NCI-H526 treated with DMSO at 0.1 percent for 48 hours (cell line): ENCODE measurements at regions not wholly inside any gene's neighbourhood (a gene's known extent, or its start where the extent isn't known, plus 50 kb on each side); places are given as distances from the start of the nearest gene placed in this dataset.

ENCODE experiments used
- DNase-seq: peaks from one replicate; lab custom pipeline; 2025; lab: John Stamatoyannopoulos, UW

DNA sequence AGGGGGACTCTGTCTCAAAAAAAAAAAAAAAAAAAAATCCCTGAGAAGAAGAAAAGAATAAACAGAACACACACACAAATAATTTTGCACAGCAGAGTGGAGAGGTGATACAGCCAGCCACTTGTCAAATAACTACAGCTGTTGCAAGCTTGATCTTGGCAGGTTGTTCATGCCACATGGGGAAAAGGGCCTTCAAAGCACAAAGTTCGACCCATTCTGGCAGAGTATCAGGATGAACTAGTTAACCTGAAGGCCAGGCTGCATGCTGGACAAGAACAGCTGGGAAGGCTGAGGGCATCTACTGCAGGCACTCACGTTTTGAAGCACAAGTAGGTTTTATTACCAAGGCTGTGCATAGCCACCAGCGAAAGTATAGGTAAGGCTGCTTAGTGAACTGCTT, 104.1 kb downstream of the KCTD15 start:
- DNase-seq = no peak

GRCh38 chr19:33902395-33902794, 105.7 kb downstream of the KCTD15 start:
- DNase-seq = no peak

DNA sequence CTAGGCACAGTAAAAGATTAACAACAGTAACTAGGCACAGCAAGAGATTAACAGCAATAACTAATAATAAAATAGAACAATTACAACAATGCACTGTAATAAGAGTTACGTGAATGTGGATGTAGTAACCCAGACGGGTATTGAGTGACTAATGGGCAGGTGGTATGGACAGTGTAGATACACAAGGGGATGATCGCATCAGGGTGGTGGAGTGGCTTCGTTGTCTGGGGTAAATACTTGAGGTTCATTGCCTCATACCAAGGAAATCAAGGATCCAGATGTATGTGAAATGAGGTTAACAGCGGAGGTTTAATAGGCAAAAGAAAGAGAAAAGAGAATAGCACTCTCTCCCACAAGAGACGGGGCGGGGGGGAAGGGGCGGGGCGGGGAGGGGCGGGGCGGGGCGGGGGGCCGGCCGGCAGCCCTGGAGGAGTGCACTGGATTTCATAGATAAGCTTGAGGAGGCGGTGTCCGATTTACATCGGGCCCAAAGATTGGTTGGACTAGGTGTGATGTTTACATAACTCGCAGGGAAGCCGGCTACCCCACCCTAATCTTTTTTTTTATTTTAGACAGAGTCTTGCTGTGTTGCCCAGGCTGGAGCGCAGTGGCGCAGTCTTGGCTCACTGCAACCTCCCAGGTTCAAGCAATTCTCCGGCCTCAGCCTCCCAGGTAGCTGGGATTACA, 106.3 kb downstream of the KCTD15 start:
- peak; percentile 41 for DNase-seq

GRCh38 chr19:33903489-33903850, 106.8 kb downstream of the KCTD15 start:
- no peak for DNase-seq

DNA sequence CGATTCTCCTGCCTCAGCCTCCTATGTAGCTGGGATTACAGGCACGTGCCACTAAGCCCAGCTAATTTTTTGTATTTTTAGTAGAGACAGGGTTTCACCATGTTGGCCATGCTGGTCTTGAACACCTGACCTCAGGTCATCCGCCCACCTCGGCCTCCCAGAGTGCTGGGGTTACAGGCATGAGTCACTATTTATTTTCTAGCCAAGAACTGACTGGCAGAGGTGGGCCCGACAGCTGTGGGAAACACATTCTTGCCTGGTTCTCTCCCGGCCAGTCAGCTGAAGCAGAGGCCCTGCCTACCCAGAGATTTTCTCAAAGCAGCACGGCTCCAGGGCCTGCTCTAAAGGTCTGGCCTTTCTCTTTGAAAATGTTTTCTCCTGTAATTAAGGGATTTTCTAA, 108.0 kb downstream of the KCTD15 start:
- DNase-seq = no peak

- DNase-seq = no peak
Measured at GRCh38 chr19:33905473-33905936, 108.8 kb downstream of the KCTD15 start.

- DNase-seq = no peak
Measured at GRCh38 chr19:33905937-33906577, 109.4 kb downstream of the KCTD15 start.

DNA sequence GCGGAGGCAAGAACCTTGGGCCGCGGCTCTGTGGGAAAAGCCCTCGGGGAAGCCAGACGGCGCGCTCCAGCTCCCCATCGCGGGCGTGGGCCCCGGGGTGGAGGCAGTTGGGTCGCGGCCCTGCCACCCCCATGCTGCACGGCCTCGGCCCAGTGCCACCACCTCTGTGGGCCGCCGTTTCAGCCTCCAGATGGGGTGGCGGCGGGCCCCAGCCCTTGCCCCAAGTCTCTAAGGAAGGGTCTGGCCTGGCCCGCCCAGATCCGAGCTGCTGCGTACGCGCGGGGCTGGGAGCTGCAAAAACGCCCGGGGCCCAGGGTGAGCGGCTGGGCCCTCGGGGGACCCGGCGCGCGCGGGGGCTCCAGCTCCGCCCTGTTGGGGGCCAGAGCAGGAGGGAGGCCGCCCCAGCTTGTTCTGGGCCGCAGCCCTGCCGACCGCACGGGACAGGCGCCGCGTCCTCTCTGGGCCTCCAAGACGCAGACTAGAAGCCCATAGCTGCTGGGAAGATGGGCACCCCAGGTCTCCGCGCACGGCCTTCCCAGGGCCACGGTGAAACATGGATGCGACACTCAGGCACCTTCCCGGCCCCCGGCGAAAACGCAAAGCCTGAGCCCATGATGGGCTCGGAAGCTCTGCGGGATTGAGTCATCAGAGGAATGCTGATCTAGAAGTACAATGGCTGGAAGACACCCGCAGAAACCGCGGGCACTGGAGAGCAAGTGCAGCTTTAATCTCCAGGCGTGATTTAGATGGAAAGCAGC, 110.1 kb downstream of the KCTD15 start:
- DNase-seq = no peak

DNA sequence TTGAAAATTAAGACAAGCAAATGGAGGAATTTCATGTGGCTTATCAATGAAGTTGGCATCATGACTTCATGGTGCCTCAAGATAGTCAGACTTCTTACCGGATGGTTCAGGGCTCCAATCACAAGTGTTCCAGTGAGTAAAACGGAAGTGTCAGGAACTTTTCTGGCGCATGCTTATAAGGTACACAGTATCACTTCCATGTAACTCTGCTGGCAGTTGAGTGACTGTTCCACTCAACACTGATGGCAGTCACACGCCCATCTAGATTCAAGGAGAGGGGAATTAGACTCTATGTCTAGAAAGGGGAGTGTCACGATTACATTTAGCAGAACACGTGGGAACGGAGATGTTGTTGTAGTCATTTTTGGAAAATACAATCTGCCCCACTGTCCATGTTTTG, 114.3 kb downstream of the KCTD15 start:
- no peak for DNase-seq

DNA sequence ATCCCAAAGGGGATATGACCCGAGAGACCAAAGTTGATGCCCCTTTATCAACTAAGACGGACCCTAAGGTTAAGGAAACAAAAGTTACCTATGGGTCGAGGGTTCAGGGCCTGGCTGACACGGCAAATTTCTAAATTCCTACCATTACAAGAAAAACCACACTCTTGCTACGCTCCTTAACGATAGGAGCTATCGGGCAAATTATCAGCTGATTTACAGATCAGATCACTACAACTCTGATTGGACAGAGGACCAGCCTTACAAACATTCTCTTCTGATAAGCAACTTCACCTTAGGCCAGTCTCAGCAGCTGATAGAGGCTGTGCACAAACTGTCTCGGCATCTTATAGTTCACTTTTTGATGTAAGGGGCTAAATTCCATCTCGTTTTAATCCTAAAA, 117.9 kb downstream of the KCTD15 start:
- no peak for DNase-seq

GRCh38 chr19:33916792-33917191, 120.1 kb downstream of the KCTD15 start:
- no peak for DNase-seq

DNA sequence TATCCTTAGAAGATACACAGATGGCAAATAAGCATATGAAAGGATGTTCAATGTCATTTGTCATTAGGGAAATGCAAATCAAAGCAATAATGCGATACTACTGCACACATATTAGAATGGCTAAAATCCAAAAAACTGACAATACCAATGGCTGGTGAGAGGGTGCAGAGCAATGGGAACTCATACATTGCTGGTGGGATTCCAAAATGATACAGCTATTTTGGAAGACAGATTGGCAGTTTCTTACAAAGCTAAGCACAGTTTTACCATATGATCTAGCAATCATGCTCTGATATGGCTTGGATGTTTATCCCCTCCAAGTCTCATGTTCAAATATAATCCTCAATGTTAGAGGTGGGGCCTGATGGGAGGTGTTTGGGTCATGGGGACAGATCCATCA, 122.6 kb downstream of the KCTD15 start:
- no peak for DNase-seq

DNA sequence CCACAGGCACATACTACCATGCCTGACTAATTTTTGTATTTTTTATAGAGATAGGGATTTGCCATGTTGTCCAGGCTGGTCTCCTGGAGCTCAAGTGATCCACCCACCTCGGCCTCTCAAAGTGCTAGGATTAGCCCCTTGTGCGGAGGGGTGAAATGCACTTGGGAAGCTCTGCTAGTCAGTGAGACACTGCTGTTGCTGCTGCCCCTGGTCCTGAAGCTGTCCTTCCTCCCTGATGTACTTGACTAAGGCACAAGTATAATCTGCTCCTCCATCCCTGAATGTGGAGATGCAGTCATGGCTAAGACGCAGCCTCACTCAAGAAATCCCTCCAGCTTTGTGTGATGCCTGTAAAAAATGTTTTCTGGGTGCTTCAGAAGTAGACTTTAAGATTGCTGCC, 124.5 kb downstream of the KCTD15 start:
- no peak for DNase-seq

DNA sequence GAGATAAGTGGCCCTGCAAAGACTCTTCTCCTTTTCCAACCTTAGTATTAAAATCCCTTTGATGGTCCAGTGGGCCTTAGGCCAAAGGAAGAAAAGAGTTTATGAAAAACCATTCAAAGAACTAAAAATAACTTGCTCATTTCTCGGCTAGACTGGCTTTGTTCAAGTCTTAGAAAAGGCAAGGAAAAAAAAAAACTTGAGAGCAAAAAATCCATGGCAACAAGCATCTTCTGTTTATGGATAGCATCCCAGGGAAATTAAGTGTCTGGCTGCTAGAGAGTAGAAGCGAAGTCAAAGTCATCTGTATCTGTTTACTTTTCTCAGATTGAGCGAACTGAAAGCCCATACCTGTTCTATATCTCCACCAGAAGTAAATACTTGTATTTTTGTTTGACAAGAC, 129.6 kb downstream of the KCTD15 start:
- no peak for DNase-seq

DNA sequence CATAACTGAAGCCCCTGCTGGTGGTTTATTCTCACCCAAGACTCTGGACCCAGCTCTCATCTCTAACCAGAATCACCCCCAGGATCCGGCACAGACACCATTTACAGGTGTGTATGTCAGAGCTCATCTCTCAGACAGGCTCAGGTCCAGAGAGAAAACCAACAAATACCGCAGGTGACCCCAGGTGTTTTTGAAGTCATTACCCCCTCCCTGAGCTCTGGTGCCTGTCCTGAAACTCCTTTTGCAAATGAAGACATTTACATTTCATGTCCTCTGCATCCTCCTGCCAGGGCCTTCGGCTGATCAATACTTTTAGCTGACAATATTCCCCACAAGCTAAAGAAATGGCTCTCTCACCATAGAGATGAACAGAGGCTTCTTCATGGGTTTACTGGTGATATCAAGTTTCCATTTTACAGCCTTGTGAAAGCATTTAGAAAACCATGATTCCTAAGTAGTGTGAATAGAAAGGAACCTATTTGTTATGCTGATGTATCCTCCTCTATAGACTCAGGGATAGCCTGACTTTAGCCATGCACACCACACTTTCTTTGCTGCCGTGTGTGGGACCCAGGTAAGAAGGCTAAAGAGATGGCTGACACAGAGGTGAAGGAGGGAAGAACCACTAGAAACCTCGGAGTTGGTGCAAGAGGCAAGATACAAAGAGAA, 131.3 kb downstream of the KCTD15 start:
- DNase-seq = no peak

DNA sequence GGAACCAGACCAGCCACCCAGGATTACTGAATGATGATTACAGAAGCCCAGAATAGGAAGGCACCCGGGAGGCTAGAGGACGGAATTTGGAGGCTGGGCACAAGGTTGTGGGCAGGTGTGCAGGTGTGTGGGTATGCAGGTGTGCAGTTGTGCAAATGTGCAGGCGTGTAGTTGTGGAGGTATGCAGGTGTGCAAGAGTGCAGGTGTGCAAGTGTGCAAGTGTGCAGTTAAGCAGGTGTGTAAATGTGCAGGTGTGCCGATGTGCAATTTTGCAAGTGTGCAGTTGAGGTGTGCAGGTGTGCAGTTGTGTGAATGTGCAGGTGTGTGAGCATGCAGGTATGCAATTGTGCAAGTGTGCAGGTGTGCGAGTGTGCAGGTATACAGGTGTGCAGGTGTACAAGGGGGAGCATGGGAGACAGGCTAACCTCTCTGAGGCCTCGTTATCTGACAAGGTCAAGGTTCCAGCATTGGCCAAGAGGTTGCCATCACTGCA, 131.8 kb downstream of the KCTD15 start:
- no peak for DNase-seq

DNA sequence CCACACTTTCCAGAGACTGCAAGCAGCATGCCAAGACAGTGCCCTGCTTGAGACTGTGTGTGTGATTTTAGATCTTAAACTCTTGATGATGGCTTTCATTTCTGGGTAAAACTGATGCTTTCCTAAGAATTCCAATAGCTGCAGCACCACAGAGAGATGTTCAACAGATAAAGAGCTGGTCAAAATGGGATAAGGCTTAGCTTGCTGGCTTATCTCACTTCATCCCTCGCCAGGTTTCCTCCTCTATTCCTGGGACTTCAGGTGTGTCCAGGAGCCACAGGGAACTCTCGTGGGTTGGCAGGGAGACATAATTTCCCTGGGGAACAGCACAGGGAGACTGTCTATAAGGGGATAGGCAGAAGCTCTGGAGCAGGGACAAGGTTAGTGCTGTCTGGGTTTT, 137.3 kb downstream of the KCTD15 start:
- DNase-seq = no peak

- no peak for DNase-seq
Measured at GRCh38 chr19:33938821-33939220, 142.2 kb downstream of the KCTD15 start.

GRCh38 chr19:33941133-33941532, 144.5 kb downstream of the KCTD15 start:
- DNase-seq = no peak

GRCh38 chr19:33946535-33947264, 150.0 kb downstream of the KCTD15 start:
- no peak for DNase-seq

- DNase-seq = peak; percentile 52
Measured at GRCh38 chr19:33947265-33947964, 150.7 kb downstream of the KCTD15 start.
